SJSA1 (cell line): ENCODE measurements at regions not wholly inside any gene's neighbourhood (a gene's known extent, or its start where the extent isn't known, plus 50 kb on each side); places are given as distances from the start of the nearest gene placed in this dataset.

Source experiments
- DNase-seq, 2 experiments: peaks; one replicate each; pipeline ENCODE4 v3.0.0-alpha.2; 2015 to 2020; ENCODE audit warnings: low spot score in 2 of 2, low read depth in 1 of 2
- H3K27ac ChIP-seq: fragments of 250-450 bp; sonication (Bioruptor Pico); 2 replicates; pipeline ENCODE4 v1.5.1; 2020; ENCODE audit warnings: mild to moderate bottlenecking, moderate library complexity
- H3K27me3 ChIP-seq: fragments of 250-450 bp; sonication (Bioruptor Pico); replicated peaks from 2 replicates; pipeline ENCODE4 v1.5.1; 2020; ENCODE audit warnings: mild to moderate bottlenecking, moderate library complexity
- H3K36me3 ChIP-seq: fragments of 250-450 bp; sonication (Bioruptor Pico); 2 replicates; pipeline ENCODE4 v1.5.1; 2020; ENCODE audit warnings: mild to moderate bottlenecking
- H3K4me1 ChIP-seq: fragments of 250-450 bp; sonication (Bioruptor Pico); replicated peaks from 2 replicates; pipeline ENCODE4 v1.6.1; 2021; ENCODE audit warnings: mild to moderate bottlenecking
- H3K4me3 ChIP-seq: fragments of 250-450 bp; sonication (Bioruptor Pico); 2 replicates; pipeline ENCODE4 v1.5.1; 2020; ENCODE audit warnings: mild to moderate bottlenecking
- H3K9me3 ChIP-seq: fragments of 250-450 bp; sonication (Bioruptor Pico); replicated peaks from 2 replicates; pipeline ENCODE4 v1.5.1; 2020; ENCODE audit warnings: mild to moderate bottlenecking

DNA sequence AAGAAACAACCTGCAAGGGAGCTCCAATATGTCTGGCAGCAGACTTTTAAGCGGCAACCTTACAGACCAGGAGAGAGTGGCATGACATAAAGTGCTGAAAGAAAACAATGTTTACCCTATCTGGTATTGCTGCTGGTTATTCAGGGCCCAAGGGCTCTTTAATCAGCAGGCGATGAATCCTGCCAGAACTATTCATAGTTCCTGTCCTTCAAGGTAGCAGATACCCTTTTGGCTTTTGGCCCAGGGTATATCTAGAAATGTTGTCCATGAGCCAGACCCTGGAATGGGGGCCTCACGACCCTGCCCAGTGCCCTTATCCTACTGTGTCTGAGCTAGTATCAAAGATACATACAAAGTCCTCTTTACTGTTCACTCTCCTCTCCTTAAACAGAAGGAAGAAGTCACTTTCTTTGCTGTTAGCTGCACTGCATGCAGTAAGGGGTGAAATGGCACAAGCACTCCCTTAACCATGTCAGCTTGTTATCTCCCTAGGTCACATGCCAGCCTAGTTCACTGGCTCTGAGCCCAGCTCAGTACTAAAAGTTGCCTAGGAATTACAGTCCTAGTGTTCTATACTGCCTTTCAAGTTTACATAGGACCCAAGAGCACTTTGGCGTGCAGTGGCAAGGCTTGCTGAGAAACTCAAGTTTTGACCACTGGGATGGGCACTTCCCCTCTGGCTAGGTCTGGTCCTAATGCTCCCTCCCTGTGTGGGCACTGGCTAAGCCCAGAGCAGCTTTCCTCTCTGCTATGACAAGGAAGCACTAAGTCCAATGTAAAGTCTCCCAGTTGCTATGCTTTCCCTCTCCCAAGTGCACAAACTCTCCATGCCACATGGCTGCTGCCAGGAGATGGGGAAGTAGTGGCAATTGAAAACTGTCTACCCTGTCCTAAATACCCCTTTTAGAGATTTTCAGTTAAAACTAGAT is 122.0 kb downstream of the HTR1B start:
- Histone ChIP-seq H3K27me3 (no peaks in the 10 kb centered on the region), H3K4me1 (no peaks in the 10 kb centered on the region), H3K36me3 (no peaks in the 10 kb centered on the region), H3K9me3 (no peaks in the 10 kb centered on the region), H3K27ac (no peak overlapping the region), H3K4me3 (no peak overlapping the region)
- no peak for DNase-seq

DNA sequence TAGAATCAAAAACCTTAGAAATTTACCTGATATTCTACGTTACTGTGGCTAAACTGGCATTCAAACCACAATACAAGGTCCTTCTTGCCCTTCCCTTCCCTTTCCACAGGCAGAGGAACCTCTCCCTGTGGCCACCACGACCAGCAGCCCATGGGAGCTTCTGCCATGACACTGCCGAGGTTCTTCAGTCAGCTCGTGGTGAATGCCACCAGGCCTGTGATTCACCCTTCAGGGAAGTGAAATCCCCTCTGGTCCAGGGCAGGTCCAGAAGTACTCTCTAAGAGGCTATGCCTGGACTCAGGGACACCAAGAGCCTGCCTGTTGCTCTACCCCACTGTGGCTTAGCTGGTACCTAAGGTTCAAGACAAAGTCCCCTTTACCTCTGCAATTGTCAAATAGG is 123.0 kb downstream of the HTR1B start:
- Histone ChIP-seq H3K4me1 (no peaks in the 10 kb centered on the region), H3K27me3 (no peaks in the 10 kb centered on the region), H3K27ac (no peak overlapping the region), H3K9me3 (no peaks in the 10 kb centered on the region), H3K4me3 (no peak overlapping the region), H3K36me3 (no peaks in the 10 kb centered on the region)
- no peak for DNase-seq

DNA sequence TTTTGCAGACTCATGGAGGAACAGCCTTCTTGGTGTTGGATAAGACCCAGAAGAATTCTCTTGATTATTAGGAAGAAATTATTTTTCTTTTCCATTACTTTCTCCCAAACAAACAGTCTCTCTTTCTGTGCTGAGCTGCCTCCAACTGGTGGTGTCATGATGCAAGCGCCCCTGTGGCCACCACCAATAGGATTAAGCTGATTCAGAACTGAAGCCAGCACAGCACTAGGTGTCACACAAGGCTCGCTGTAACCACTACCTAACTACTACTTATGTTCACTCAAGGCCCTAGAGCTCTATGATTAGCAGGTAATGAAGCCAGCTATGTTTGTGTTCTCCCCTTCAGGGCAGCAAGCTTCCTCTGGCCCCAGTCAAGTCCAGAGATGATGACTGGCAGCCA is 123.4 kb downstream of the HTR1B start:
- no peaks in the 10 kb centered on the region for H3K4me1 ChIP-seq
- no peaks in the 10 kb centered on the region for H3K36me3 ChIP-seq
- H3K4me3 ChIP-seq: no peak overlapping the region
- no peaks in the 10 kb centered on the region for H3K27me3 ChIP-seq
- H3K27ac ChIP-seq: no peak overlapping the region
- no peak for DNase-seq
- H3K9me3 ChIP-seq: no peaks in the 10 kb centered on the region

DNA sequence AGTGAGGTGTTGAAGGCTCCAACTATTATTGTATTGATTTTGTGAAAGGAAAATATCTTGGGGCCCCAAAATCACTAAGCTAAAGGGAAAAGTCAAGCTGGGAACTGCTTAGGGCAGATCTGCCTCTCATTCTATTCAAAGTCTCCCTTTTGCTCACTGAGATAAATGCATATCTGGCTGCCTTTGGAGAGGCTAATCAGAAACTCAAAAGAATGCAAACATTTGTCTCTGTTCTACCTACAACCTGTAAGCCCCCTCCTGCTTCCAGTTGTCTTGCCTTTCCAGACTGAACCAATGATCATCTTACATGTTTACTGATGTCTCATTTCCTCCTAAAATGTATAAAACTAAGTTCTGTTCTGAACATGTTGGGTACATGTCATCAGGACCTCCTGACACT is 125.9 kb downstream of the HTR1B start:
- Histone ChIP-seq H3K4me1 (no peaks in the 10 kb centered on the region), H3K27me3 (no peaks in the 10 kb centered on the region), H3K27ac (no peak overlapping the region), H3K36me3 (no peaks in the 10 kb centered on the region), H3K9me3 (no peaks in the 10 kb centered on the region), H3K4me3 (no peak overlapping the region)
- no peak for DNase-seq

DNA sequence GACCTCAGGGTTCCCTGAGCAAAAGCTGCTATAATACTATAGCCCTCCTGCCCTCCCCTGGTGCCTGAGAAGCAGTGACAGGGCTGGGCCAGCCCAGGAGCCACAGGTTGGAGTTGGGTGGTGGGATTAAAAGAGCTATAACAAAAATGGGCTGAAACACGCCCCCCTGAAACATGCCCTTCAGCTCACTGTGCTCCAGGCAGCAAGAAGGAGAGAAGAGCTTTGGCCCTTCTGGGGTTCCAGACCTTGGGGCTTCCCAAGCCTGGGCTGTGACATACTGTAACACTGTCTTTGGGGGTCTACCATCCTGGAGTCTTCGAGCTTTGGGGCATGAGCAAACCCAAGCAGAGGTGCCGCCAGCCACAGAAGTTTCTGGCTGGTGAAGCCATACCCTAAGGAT is 129.2 kb downstream of the HTR1B start:
- Histone ChIP-seq H3K4me3 (no peak overlapping the region), H3K27me3 (no peaks in the 10 kb centered on the region), H3K36me3 (no peaks in the 10 kb centered on the region), H3K4me1 (no peaks in the 10 kb centered on the region), H3K9me3 (no peaks in the 10 kb centered on the region), H3K27ac (no peak overlapping the region)
- no peak for DNase-seq

DNA sequence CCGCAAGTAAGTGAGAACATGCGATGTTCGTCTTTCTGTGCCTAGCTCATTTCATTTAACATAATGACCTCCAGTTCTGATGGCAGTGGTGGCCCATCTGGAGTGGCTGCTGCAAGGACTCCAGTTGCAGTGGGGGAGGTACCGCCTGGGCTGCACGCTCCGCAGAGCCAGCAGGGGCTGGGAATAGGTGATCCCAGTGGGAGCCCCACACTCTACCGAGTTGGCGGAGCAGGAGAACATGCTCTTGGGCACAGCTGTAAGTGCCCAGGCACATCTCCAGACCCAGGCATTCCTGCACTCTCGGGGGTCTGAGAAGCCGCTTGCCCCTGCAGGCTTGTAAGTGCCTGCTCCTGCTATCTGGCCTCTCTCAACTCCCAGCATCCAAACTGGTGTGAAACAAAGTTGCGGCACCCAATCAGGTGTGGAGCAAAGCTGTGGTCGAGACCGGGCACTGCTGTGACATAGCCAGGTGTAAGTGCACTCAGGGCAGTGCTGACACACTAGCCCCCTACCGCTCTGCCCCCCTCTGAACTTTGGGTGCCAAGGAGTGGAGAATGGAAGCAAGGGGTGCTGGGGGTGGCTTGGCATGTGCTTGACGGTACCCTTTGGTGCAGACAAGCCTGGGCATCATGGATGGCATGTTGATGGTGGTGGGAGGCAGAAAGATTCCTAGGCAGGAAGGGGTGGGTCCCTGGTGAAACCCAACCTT is 130.2 kb downstream of the HTR1B start:
- Histone ChIP-seq H3K4me1 (no peaks in the 10 kb centered on the region), H3K27me3 (no peaks in the 10 kb centered on the region), H3K27ac (no peak overlapping the region), H3K36me3 (no peaks in the 10 kb centered on the region), H3K4me3 (no peak overlapping the region), H3K9me3 (no peaks in the 10 kb centered on the region)
- DNase-seq: no peak

DNA sequence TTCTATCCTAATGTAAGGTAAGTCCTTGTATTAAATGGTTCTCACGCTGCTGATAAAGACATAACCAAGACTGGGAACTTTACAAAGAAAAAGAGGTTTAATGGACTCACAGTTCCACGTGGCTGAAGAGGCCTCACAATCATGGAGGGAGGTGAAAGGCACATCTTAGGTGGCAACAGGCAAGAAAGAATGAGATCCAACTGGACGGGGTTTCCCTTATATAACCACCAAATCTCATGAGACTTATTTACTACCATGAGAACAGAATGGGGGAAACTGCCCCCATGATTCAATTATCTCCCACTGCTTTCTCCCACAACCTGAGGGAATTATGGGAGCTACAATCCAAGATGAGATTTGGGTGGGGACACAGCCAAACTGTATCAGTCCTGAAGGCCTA is 136.6 kb downstream of the HTR1B start:
- Histone ChIP-seq H3K36me3 (no peaks in the 10 kb centered on the region), H3K4me1 (no peaks in the 10 kb centered on the region), H3K27ac (no peak overlapping the region)

DNA sequence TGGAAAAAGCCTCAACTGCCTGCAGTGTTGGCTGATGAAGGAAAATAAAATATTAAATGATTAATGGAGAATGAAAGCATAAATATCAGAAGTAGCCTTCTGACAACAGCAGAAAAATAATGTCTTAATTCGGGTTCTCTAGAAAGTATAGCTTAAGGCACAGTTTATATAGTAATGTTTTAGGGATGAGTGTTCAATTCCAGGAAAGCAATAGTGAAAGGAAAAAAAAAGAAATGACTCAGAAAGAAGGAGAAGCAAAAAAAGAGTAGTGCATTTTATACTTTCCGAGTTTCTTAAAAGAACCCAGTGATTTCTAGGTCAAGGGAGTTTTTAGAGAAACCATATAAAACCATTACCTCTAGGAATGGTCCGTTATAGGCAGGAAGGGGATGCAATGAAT is 137.3 kb downstream of the HTR1B start:
- no peaks in the 10 kb centered on the region for H3K36me3 ChIP-seq

More for the DNA sequence above, 136.6 kb downstream of the HTR1B start:
- Histone ChIP-seq H3K27me3 (no peaks in the 10 kb centered on the region), H3K4me3 (no peak overlapping the region), H3K9me3 (no peaks in the 10 kb centered on the region)
- no peak for DNase-seq

DNA sequence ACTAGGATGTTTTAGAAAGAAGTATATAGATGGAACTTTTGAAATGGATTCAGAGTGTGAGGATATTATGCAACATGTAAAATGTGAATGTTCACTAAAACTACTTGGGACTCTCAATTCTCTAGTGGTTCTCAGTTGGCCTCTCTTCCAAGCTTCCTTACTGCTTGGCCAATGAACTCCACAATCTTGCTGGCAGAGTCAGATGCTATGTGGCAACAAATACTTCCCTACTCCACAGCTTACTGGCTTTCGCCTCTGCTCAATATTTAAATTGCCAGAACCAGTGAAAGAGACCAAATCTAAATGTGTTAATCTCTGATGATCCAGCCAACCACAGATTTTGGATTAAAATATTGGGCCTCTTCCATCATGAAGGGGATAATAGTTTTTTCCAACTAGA is 138.4 kb downstream of the HTR1B start:
- H3K36me3 ChIP-seq: no peaks in the 10 kb centered on the region
- no peaks in the 10 kb centered on the region for H3K27me3 ChIP-seq
- H3K27ac ChIP-seq: no peak overlapping the region
- no peak overlapping the region for H3K4me3 ChIP-seq
- no peaks in the 10 kb centered on the region for H3K9me3 ChIP-seq
- DNase-seq: no peak
- no peaks in the 10 kb centered on the region for H3K4me1 ChIP-seq

More for the DNA sequence above, 137.3 kb downstream of the HTR1B start:
- DNase-seq: no peak
- Histone ChIP-seq H3K27me3 (no peaks in the 10 kb centered on the region), H3K4me1 (no peaks in the 10 kb centered on the region), H3K9me3 (no peaks in the 10 kb centered on the region), H3K4me3 (no peak overlapping the region), H3K27ac (no peak overlapping the region)

DNA sequence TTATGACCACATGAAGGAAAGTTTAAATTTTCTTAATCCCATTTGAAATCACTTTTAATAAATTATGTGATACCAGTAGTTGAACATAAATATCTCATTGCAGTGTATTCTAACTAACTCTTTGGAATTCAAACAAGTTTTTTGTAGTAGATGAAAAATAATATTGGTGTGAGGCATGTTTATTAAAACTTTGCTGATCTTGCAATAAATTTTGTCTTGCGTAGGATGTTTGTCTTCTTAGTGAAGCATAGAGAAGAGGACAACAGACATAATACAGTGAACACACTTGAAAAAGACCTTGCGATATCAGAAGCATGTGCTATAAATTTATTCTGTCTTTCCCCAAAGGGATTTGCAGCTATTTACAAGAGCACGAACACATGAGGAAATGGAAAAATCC is 140.7 kb downstream of the HTR1B start:
- H3K27ac ChIP-seq: no peak overlapping the region
- H3K36me3 ChIP-seq: no peaks in the 10 kb centered on the region
- H3K27me3 ChIP-seq: no peaks in the 10 kb centered on the region
- H3K4me1 ChIP-seq: no peaks in the 10 kb centered on the region
- DNase-seq: no peak
- no peak overlapping the region for H3K4me3 ChIP-seq
- no peaks in the 10 kb centered on the region for H3K9me3 ChIP-seq

DNA sequence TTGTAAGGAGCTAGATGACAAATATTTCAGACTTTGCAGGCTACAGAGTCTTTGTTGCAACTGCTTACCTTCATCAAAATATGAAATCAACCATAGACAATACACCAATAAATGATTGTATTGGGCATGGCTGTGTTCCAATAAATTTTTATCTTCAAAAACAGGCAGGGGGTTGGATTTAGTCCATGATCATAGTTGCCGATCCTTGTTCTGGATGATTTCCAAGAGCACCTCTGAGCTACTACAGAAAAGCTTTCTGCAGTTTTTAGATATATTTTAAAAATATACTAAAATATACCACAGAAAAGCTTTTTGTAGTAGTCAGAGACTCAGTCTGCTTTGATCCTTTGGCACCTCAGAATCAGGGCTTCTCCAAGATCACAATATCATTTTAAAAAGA is 145.0 kb downstream of the HTR1B start:
- no peaks in the 10 kb centered on the region for H3K4me1 ChIP-seq
- H3K36me3 ChIP-seq: no peaks in the 10 kb centered on the region

DNA sequence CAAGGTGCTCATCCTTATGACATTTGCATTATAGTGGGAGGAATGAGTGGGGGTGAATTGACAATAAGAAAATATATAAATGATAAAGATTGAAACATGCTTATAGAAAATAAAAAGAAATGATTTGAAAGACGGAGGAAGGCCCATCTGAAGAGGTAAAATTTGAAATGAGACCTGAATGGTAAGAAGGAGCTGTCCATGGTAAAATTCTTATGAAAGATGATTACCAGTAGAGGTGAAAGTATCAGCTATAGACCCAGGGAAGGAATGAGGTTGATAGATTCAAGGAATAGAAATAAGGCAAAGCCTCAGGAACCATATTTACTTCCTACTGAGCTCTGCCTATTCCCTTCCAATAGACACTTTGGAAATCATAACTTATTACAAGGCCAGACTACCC is 149.7 kb downstream of the HTR1B start:
- Histone ChIP-seq H3K36me3 (no peaks in the 10 kb centered on the region), H3K4me1 (no peaks in the 10 kb centered on the region), H3K9me3 (no peaks in the 10 kb centered on the region), H3K4me3 (no peak overlapping the region), H3K27ac (no peak overlapping the region), H3K27me3 (no peaks in the 10 kb centered on the region)
- DNase-seq: no peak

More for the DNA sequence above, 145.0 kb downstream of the HTR1B start:
- H3K27me3 ChIP-seq: no peaks in the 10 kb centered on the region
- DNase-seq: no peak
- no peak overlapping the region for H3K4me3 ChIP-seq
- H3K27ac ChIP-seq: no peak overlapping the region
- no peaks in the 10 kb centered on the region for H3K9me3 ChIP-seq

DNA sequence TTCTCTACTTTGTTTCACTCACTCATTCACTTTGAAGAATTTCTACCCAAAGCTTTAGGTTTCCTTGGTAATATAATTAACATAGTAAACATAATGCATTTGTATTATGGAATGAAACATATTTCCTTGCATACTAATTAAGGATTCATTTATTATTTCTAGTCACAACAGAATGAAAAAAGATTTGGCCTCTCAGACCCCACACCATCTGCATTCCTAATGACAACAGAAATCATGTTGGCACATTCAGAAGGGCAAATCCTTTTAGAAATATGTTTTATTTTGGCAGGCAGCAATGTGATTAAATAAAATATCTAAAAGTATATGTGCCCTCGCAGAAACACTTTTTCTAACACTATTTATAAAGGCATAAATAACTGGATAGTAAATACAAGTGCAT is 163.4 kb downstream of the HTR1B start:
- no peak for DNase-seq
- Histone ChIP-seq H3K36me3 (no peaks in the 10 kb centered on the region), H3K27ac (no peak overlapping the region), H3K4me3 (no peak overlapping the region), H3K4me1 (peaks cover 19% of the 10 kb centered on the region), H3K9me3 (no peaks in the 10 kb centered on the region), H3K27me3 (no peaks in the 10 kb centered on the region)

DNA sequence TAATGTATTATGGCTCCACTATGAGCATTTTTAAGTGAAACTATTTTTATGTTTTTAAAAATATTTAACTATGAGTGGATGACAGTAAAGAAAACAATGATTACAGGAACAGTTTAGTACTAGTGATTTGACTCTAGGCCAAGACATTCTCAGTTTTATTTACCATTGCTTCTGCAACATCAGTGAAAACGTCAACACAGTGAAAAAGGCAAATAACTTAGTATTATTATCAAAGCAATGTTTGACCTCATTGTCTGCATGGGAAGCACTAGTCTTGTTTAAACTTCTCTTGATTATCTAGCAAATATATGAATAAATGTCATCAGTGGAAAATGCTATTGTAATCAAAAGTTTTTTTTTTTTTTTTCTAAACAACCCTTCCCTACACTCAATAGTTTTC is 165.0 kb downstream of the HTR1B start:
- Histone ChIP-seq H3K4me1 (peaks cover 32% of the 10 kb centered on the region), H3K9me3 (no peaks in the 10 kb centered on the region), H3K27me3 (no peaks in the 10 kb centered on the region), H3K36me3 (no peaks in the 10 kb centered on the region), H3K4me3 (no peak overlapping the region), H3K27ac (peak overlapping the region; percentile 33; the same call in 1 of the 2 replicates)
- DNase-seq: peak in 1 of 2 experiments; percentile 34
